CD4-positive, alpha-beta T cell (primary cell): ENCODE measurements at regions not wholly inside any gene's neighbourhood (a gene's known extent, or its start where the extent isn't known, plus 50 kb on each side); places are given as distances from the start of the nearest gene placed in this dataset.

Experiments used
- ATAC-seq: fragments of 200-7000 bp; cut with Tn5 transposase; one replicate; pipeline ENCODE4 v1.10.0; 2022; ENCODE audit warnings: mild to moderate bottlenecking; ENCODE audit not compliant: poor library complexity
- CTCF ChIA-PET: fragments of 350-600 bp; sonication (Branson Sonifier 250); formaldehyde crosslinking; loops from one replicate; lab custom pipeline; 2021; ENCODE audit warnings: antibody characterized with exemption, inconsistent platforms; lab: Charles Lee
- POLR2A ChIA-PET: fragments of 350-600 bp; sonication (Branson Sonifier 250); formaldehyde crosslinking; loops from one replicate; lab custom pipeline; 2021; ENCODE audit warnings: antibody characterized with exemption, inconsistent platforms; lab: Charles Lee
- DNase-seq, 14 experiments: peaks; one replicate each; pipeline ENCODE4 v3.0.0-alpha.2; 2013 to 2020; ENCODE audit warnings: mixed read lengths in 2 of 14
- H3K27ac ChIP-seq, 2 donors: one replicate each; pipeline versions ENCODE4 v1.5.1 to v1.7.0; 2013; ENCODE audit warnings: low read length in 2 of 2, low read depth in 1 of 2, mild to moderate bottlenecking in 1 of 2
- H3K27me3 ChIP-seq, 2 experiments: 1 replicate in 1 of 2; 2 replicates in 1 of 2; pipeline versions ENCODE4 v1.6.1 to v1.7.0; 2013; ENCODE audit warnings: low read length in 2 of 2, control low read depth in 1 of 2, mild to moderate bottlenecking in 1 of 2, moderate library complexity in 1 of 2; ENCODE audit not compliant: insufficient read depth in 2 of 2, control insufficient read depth in 1 of 2
- H3K36me3 ChIP-seq: one replicate; pipeline ENCODE4 v1.6.1; 2013; ENCODE audit warnings: low read length, control low read depth; ENCODE audit not compliant: insufficient read depth
- H3K4me1 ChIP-seq: one replicate; pipeline ENCODE4 v1.6.1; 2013; ENCODE audit warnings: low read length, control low read depth; ENCODE audit not compliant: insufficient read depth
- H3K4me3 ChIP-seq: one replicate; pipeline ENCODE4 v1.5.1; 2013; ENCODE audit warnings: mild to moderate bottlenecking, low read length, moderate library complexity
- H3K9me3 ChIP-seq, 2 experiments: 1 replicate in 1 of 2; 2 replicates in 1 of 2; pipeline versions ENCODE4 v1.6.1 to v1.7.0; 2013; ENCODE audit warnings: low read length in 2 of 2, mild to moderate bottlenecking in 2 of 2, control low read depth in 1 of 2, moderate library complexity in 1 of 2; ENCODE audit not compliant: control insufficient read depth in 1 of 2, insufficient read depth in 1 of 2
- H3K27ac Mint-ChIP-seq: one replicate; pipeline ENCODE4 v1.8.0; 2020; ENCODE audit warnings: mixed read lengths
- H3K27me3 Mint-ChIP-seq: one replicate; pipeline ENCODE4 v1.8.0; 2021; ENCODE audit warnings: mixed read lengths
- H3K36me3 Mint-ChIP-seq: one replicate; pipeline ENCODE4 v1.8.0; 2021; ENCODE audit warnings: low read depth, mixed read lengths
- H3K4me1 Mint-ChIP-seq: one replicate; pipeline ENCODE4 v1.8.0; 2021; ENCODE audit warnings: low read depth, mixed read lengths
- H3K4me3 Mint-ChIP-seq: one replicate; pipeline ENCODE4 v1.8.0; 2020; ENCODE audit warnings: mild to moderate bottlenecking, mixed read lengths
- H3K9me3 Mint-ChIP-seq: one replicate; pipeline ENCODE4 v1.8.0; 2020; ENCODE audit warnings: mixed read lengths
- CTCF ChIP-seq: fragments of 200-600 bp; IDR thresholded peaks from one replicate; pipeline ENCODE4 v1.8.0; 2022; ENCODE audit warnings: antibody characterized with exemption, mild to moderate bottlenecking
- intact Hi-C, 2 experiments: fragments of 100-400 bp; cut with DNase I in 1 of 2; cut with micrococcal nuclease in 1 of 2; formaldehyde crosslinking; loops; one replicate each; pipeline versions ENCODE4 v1.15.1 to v1.9.0; 2023 to 2025; cut with DNase I, micrococcal nuclease

GRCh38 chr14:76551906-76552305, 176.0 kb downstream of the ESRRB start:
- DNase-seq (no peak), ATAC-seq (no peak)
- ChIA-PET CTCF (no interaction called here), POLR2A (no interaction called here)
- no peaks in the 10 kb centered on the region for H3K4me1 Mint-ChIP-seq
- no peaks in the 10 kb centered on the region for H3K27me3 ChIP-seq
- no peaks in the 10 kb centered on the region for H3K4me1 ChIP-seq
- intact Hi-C loops = no loop called here
- H3K27ac Mint-ChIP-seq = no peak overlapping the region
- H3K9me3 ChIP-seq = no peaks in the 10 kb centered on the region
- no peak for TF ChIP-seq CTCF
- no peak overlapping the region for H3K4me3 Mint-ChIP-seq
- peaks cover 1% of the 10 kb centered on the region for H3K27me3 Mint-ChIP-seq
- H3K4me3 ChIP-seq = no peak overlapping the region
- H3K36me3 Mint-ChIP-seq = no peaks in the 10 kb centered on the region
- no peak overlapping the region for H3K27ac ChIP-seq
- no peaks in the 10 kb centered on the region for H3K36me3 ChIP-seq
- H3K9me3 Mint-ChIP-seq = no peaks in the 10 kb centered on the region

GRCh38 chr14:76564471-76565422, 188.8 kb downstream of the ESRRB start:
- H3K4me1 Mint-ChIP-seq = no peaks in the 10 kb centered on the region
- no peak overlapping the region for H3K27ac Mint-ChIP-seq
- DNase-seq (no peak), ATAC-seq (no peak)
- no peak overlapping the region for H3K27ac ChIP-seq
- no peak for TF ChIP-seq CTCF
- H3K4me3 ChIP-seq = no peak overlapping the region
- H3K27me3 Mint-ChIP-seq = peaks cover 11% of the 10 kb centered on the region
- ChIA-PET CTCF (no interaction called here), POLR2A (no interaction called here)
- no peaks in the 10 kb centered on the region for H3K9me3 Mint-ChIP-seq
- H3K36me3 ChIP-seq = no peaks in the 10 kb centered on the region
- no peaks in the 10 kb centered on the region for H3K9me3 ChIP-seq
- H3K36me3 Mint-ChIP-seq = no peaks in the 10 kb centered on the region
- no peaks in the 10 kb centered on the region for H3K4me1 ChIP-seq
- H3K4me3 Mint-ChIP-seq = no peak overlapping the region
- intact Hi-C loops = no loop called here
- peaks cover 0 to 3% of the 10 kb centered on the region in 2 experiments for H3K27me3 ChIP-seq

GRCh38 chr14:76566439-76566838, 190.5 kb downstream of the ESRRB start:
- Histone ChIP-seq H3K27me3 (peaks cover 0 to 3% of the 10 kb centered on the region in 2 experiments), H3K27ac (no peak overlapping the region), H3K36me3 (no peaks in the 10 kb centered on the region), H3K4me1 (no peaks in the 10 kb centered on the region), H3K4me3 (no peak overlapping the region), H3K9me3 (no peaks in the 10 kb centered on the region)
- Mint-ChIP-seq H3K36me3 (no peaks in the 10 kb centered on the region), H3K27me3 (peaks cover 10% of the 10 kb centered on the region), H3K4me3 (no peak overlapping the region), H3K9me3 (no peaks in the 10 kb centered on the region), H3K4me1 (no peaks in the 10 kb centered on the region), H3K27ac (no peak overlapping the region)
- DNase-seq = no peak
- TF ChIP-seq CTCF = no peak
- ATAC-seq = no peak
- intact Hi-C loops = no loop called here
- POLR2A ChIA-PET = no interaction called here
- CTCF ChIA-PET = no interaction called here
